ENCODE measurements at regions not wholly inside any gene's neighbourhood (a gene's known extent, or its start where the extent isn't known, plus 50 kb on each side); places are given as distances from the start of the nearest gene placed in this dataset.

- no peaks in the 10 kb centered on the region for H3K9me3 Mint-ChIP-seq (ENCODE audit: unreplicated experiment)
- H3K36me3 Mint-ChIP-seq (ENCODE audit: unreplicated experiment): no peaks in the 10 kb centered on the region
- no peak for DNase-seq
- H3K27ac Mint-ChIP-seq (ENCODE audit: unreplicated experiment): no peak overlapping the region
- no peak overlapping the region for H3K4me3 Mint-ChIP-seq (ENCODE audit: unreplicated experiment)
- H3K4me1 Mint-ChIP-seq (ENCODE audit: low read depth, unreplicated experiment): no peaks in the 10 kb centered on the region
- H3K27me3 Mint-ChIP-seq (ENCODE audit: unreplicated experiment): no peaks in the 10 kb centered on the region
- TF ChIP-seq CTCF (IDR thresholded peaks at IDR 0.05; ENCODE audit: partially characterized antibody, unreplicated experiment): no peak
Measured at GRCh38 chr18:54530285-54530684, 60.8 kb upstream of the DYNAP start.

- Mint-ChIP-seq H3K4me1 (ENCODE audit: low read depth, unreplicated experiment) (no peaks in the 10 kb centered on the region), H3K4me3 (ENCODE audit: unreplicated experiment) (no peak overlapping the region), H3K9me3 (ENCODE audit: unreplicated experiment) (no peaks in the 10 kb centered on the region), H3K27ac (ENCODE audit: unreplicated experiment) (no peak overlapping the region), H3K36me3 (ENCODE audit: unreplicated experiment) (no peaks in the 10 kb centered on the region), H3K27me3 (ENCODE audit: unreplicated experiment) (no peaks in the 10 kb centered on the region)
- no peak for DNase-seq
- TF ChIP-seq CTCF (IDR thresholded peaks at IDR 0.05; ENCODE audit: partially characterized antibody, unreplicated experiment): no peak
Measured at GRCh38 chr18:54531402-54532065, 59.5 kb upstream of the DYNAP start.

- Mint-ChIP-seq H3K27me3 (ENCODE audit: unreplicated experiment) (no peaks in the 10 kb centered on the region), H3K27ac (ENCODE audit: unreplicated experiment) (no peak overlapping the region), H3K36me3 (ENCODE audit: unreplicated experiment) (no peaks in the 10 kb centered on the region), H3K4me1 (ENCODE audit: low read depth, unreplicated experiment) (no peaks in the 10 kb centered on the region), H3K9me3 (ENCODE audit: unreplicated experiment) (no peaks in the 10 kb centered on the region), H3K4me3 (ENCODE audit: unreplicated experiment) (no peak overlapping the region)
- no peak for TF ChIP-seq CTCF (IDR thresholded peaks at IDR 0.05; ENCODE audit: partially characterized antibody, unreplicated experiment)
- DNase-seq: no peak
Measured at GRCh38 chr18:54532222-54532621, 58.8 kb upstream of the DYNAP start.

- no peak for TF ChIP-seq CTCF (IDR thresholded peaks at IDR 0.05; ENCODE audit: partially characterized antibody, unreplicated experiment)
- no peaks in the 10 kb centered on the region for H3K9me3 Mint-ChIP-seq (ENCODE audit: unreplicated experiment)
Measured at GRCh38 chr18:54532962-54533361, 58.1 kb upstream of the DYNAP start.

More at GRCh38 chr18:54532962-54533361, 58.1 kb upstream of the DYNAP start:
- Mint-ChIP-seq H3K4me1 (ENCODE audit: low read depth, unreplicated experiment) (no peaks in the 10 kb centered on the region), H3K27me3 (ENCODE audit: unreplicated experiment) (no peaks in the 10 kb centered on the region), H3K27ac (ENCODE audit: unreplicated experiment) (no peak overlapping the region), H3K36me3 (ENCODE audit: unreplicated experiment) (no peaks in the 10 kb centered on the region), H3K4me3 (ENCODE audit: unreplicated experiment) (no peak overlapping the region)
- DNase-seq: no peak

All from glutamatergic neuron (in vitro differentiated cells).